ENCODE measurements at regions not wholly inside any gene's neighbourhood (a gene's known extent, or its start where the extent isn't known, plus 50 kb on each side); places are given as distances from the start of the nearest gene placed in this dataset.
"Not testable (repeated sequence)": the region's sequence is repeated elsewhere in the genome, so short reads cannot be mapped to it uniquely, and the experiment has no call there.

- no peaks in the 10 kb centered on the region for H3K27me3 ChIP-seq (replicated peaks)
- H3K27ac ChIP-seq = no peak overlapping the region
- DNase-seq = no peak
- no peak overlapping the region for H3K4me3 ChIP-seq (ENCODE audit: low read depth, low read length)
- in situ Hi-C loops (cut with HindIII; ENCODE audit: low pct_ligation_motif_present, low sequenced_read_pairs) = loop anchor here (25.0 kb wide), 1 partner anchor 190 kb away; no protein-coding TSS in a partner anchor
- no peak for TF ChIP-seq CTCF (IDR thresholded peaks at IDR 0.05; ENCODE audit: low read depth, low read length, missing control alignments)
- H3K36me3 ChIP-seq (replicated peaks) = no peaks in the 10 kb centered on the region
Observed at GRCh38 chr17:45672792-45673191, 111.3 kb upstream of the CRHR1 start.

GRCh38 chr17:45673759-45674158 is 110.4 kb upstream of the CRHR1 start:
- not testable (repeated sequence) for H3K27me3 ChIP-seq (replicated peaks); H3K36me3 ChIP-seq (replicated peaks); DNase-seq; H3K4me3 ChIP-seq (ENCODE audit: low read depth, low read length); H3K27ac ChIP-seq
- in situ Hi-C loops (cut with HindIII; ENCODE audit: low pct_ligation_motif_present, low sequenced_read_pairs) = loop anchor here (25.0 kb wide), 1 partner anchor 189 kb away; no protein-coding TSS in a partner anchor

DNA sequence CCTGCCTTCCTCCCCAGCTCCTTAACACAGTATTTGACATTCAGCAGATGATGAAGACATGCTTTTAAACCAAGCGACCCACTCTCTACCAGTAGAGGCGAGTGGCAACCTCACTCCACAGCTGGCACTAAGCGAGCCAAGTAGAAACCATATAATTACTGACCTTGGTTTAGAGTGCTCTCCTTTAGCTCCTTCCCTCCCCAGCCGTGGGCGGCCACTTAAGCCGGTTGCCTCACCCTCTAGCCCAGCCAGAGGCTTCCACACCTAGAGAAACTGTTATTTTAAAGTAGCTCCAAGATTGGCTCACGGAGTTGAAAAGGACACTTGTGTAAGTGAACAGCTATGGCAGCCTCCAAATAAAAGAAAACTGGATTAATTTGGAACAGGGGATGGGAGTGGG is 109.1 kb upstream of the CRHR1 start:
- Histone ChIP-seq H3K27ac (no peak overlapping the region), H3K27me3 (replicated peaks) (no peaks in the 10 kb centered on the region), H3K4me3 (ENCODE audit: low read depth, low read length) (no peak overlapping the region), H3K36me3 (replicated peaks) (no peaks in the 10 kb centered on the region)
- no peak for TF ChIP-seq CTCF (IDR thresholded peaks at IDR 0.05; ENCODE audit: low read depth, low read length, missing control alignments)
- in situ Hi-C loops (cut with HindIII; ENCODE audit: low pct_ligation_motif_present, low sequenced_read_pairs) = no loop called here
- DNase-seq = no peak

DNA sequence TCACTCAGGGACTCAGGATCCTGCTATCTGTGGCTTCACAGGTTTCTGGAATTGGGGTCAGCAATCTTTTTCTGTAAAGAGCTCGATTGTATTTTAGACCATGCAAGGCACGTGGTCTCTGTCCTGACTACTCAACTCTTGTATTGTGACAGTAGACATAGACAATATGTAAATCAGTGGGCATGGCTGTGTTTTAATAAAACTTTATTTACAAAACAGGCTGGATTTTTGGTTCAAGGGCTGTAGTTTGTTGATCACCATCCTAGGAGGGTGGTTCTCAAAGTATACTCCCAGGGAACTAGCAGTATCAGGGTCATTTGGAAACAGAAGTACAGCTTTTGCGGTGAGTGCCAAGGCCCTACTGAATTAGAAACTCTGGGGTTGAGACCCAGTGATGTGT is 108.2 kb upstream of the CRHR1 start:
- in situ Hi-C loops (cut with HindIII; ENCODE audit: low pct_ligation_motif_present, low sequenced_read_pairs) = no loop called here
- TF ChIP-seq CTCF (IDR thresholded peaks at IDR 0.05; ENCODE audit: low read depth, low read length, missing control alignments) = no peak
- H3K27ac ChIP-seq = no peak overlapping the region
- no peak for DNase-seq
- no peaks in the 10 kb centered on the region for H3K36me3 ChIP-seq (replicated peaks)
- H3K4me3 ChIP-seq (ENCODE audit: low read depth, low read length) = no peak overlapping the region
- H3K27me3 ChIP-seq (replicated peaks) = no peaks in the 10 kb centered on the region

DNA sequence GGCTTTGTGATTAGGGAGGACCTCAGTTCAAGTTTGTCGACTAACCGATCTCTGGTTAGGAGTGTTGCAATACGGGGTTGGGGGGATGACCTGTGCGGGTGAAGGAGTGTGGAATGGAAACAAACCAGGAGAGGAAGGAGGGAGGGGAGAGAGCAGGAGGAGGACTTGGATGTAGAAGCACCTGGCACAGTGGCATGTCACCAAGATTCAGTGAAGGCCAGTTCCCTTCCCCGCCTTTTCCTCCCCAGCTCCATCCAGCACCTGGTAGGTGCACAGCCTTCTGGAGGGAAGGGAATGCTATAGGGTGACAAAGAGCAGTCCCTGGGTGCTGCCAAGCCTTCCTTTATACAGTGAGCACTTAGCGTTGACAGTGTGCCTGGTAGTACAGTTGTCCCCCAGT is 107.4 kb upstream of the CRHR1 start:
- no peaks in the 10 kb centered on the region for H3K27me3 ChIP-seq (replicated peaks)
- in situ Hi-C loops (cut with HindIII; ENCODE audit: low pct_ligation_motif_present, low sequenced_read_pairs) = no loop called here
- no peaks in the 10 kb centered on the region for H3K36me3 ChIP-seq (replicated peaks)
- H3K27ac ChIP-seq = no peak overlapping the region
- H3K4me3 ChIP-seq (ENCODE audit: low read depth, low read length) = no peak overlapping the region
- no peak for DNase-seq
- no peak for TF ChIP-seq CTCF (IDR thresholded peaks at IDR 0.05; ENCODE audit: low read depth, low read length, missing control alignments)

GRCh38 chr17:45677770-45678169 is 106.3 kb upstream of the CRHR1 start:
- no peak overlapping the region for H3K4me3 ChIP-seq (ENCODE audit: low read depth, low read length)
- in situ Hi-C loops (cut with HindIII; ENCODE audit: low pct_ligation_motif_present, low sequenced_read_pairs) = no loop called here
- DNase-seq = no peak
- H3K27ac ChIP-seq = no peak overlapping the region
- TF ChIP-seq CTCF (IDR thresholded peaks at IDR 0.05; ENCODE audit: low read depth, low read length, missing control alignments) = no peak
- no peaks in the 10 kb centered on the region for H3K27me3 ChIP-seq (replicated peaks)
- H3K36me3 ChIP-seq (replicated peaks) = no peaks in the 10 kb centered on the region

Data from brain microvascular endothelial cell (primary cell).